Glutamatergic neuron (in vitro differentiated cells): ENCODE measurements at regions not wholly inside any gene's neighbourhood (a gene's known extent, or its start where the extent isn't known, plus 50 kb on each side); places are given as distances from the start of the nearest gene placed in this dataset.

ENCODE experiments used
- DNase-seq: peaks from one replicate; pipeline ENCODE4 v3.0.0; 2022
- H3K27ac Mint-ChIP-seq: one replicate; pipeline ENCODE4 v1.8.0; 2020; ENCODE audit warnings: mild to moderate bottlenecking, mixed read lengths, inconsistent platforms; ENCODE audit not compliant: unreplicated experiment
- H3K27me3 Mint-ChIP-seq: one replicate; pipeline ENCODE4 v1.8.0; 2020; ENCODE audit warnings: mild to moderate bottlenecking, moderate library complexity, mixed read lengths, inconsistent platforms; ENCODE audit not compliant: unreplicated experiment
- H3K36me3 Mint-ChIP-seq: one replicate; pipeline ENCODE4 v1.8.0; 2020; ENCODE audit warnings: mild to moderate bottlenecking, mixed read lengths, inconsistent platforms; ENCODE audit not compliant: unreplicated experiment
- H3K4me1 Mint-ChIP-seq: one replicate; pipeline ENCODE4 v1.8.0; 2020; ENCODE audit warnings: mild to moderate bottlenecking, low read depth, mixed read lengths, inconsistent platforms; ENCODE audit not compliant: unreplicated experiment
- H3K4me3 Mint-ChIP-seq: one replicate; pipeline ENCODE4 v1.8.0; 2020; ENCODE audit warnings: mild to moderate bottlenecking, mixed read lengths, inconsistent platforms; ENCODE audit not compliant: unreplicated experiment
- H3K9me3 Mint-ChIP-seq: one replicate; pipeline ENCODE4 v1.8.0; 2020; ENCODE audit warnings: mild to moderate bottlenecking, moderate library complexity, mixed read lengths, inconsistent platforms; ENCODE audit not compliant: unreplicated experiment
- TF ChIP-seq, protein P1 (sequence below): fragments of 200-600 bp; sonication (generic); IDR thresholded peaks from one replicate; pipeline ENCODE4 v1.5.0; 2021; ENCODE audit not compliant: partially characterized antibody, unreplicated experiment

DNA sequence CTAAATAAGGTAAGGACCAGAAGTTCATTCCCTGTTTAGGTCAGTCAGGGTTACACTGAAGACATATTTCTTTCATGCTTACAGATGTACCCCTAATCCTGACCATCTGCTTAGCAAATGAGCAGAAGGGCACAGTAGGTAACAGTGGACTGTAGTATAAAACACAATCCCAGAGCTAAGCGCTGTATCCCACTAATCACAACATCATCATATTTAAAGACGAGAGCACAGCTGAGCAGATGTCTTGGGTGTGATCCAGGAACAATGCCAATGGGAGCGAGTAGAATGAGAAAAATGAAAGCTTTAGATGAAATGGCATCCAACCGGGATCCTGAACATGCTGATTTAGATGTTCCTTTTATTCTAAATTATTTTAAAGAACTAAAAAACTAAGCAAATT lies 213.4 kb downstream of the CCER1 start:
- peaks cover 2% of the 10 kb centered on the region for H3K9me3 Mint-ChIP-seq
- TF ChIP-seq, protein P1, sequence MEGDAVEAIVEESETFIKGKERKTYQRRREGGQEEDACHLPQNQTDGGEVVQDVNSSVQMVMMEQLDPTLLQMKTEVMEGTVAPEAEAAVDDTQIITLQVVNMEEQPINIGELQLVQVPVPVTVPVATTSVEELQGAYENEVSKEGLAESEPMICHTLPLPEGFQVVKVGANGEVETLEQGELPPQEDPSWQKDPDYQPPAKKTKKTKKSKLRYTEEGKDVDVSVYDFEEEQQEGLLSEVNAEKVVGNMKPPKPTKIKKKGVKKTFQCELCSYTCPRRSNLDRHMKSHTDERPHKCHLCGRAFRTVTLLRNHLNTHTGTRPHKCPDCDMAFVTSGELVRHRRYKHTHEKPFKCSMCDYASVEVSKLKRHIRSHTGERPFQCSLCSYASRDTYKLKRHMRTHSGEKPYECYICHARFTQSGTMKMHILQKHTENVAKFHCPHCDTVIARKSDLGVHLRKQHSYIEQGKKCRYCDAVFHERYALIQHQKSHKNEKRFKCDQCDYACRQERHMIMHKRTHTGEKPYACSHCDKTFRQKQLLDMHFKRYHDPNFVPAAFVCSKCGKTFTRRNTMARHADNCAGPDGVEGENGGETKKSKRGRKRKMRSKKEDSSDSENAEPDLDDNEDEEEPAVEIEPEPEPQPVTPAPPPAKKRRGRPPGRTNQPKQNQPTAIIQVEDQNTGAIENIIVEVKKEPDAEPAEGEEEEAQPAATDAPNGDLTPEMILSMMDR: no peak
- H3K27me3 Mint-ChIP-seq: peaks cover 3% of the 10 kb centered on the region
- DNase-seq: no peak
- peak overlapping the region; percentile 88 for H3K27ac Mint-ChIP-seq
- H3K4me3 Mint-ChIP-seq: no peak overlapping the region
- H3K4me1 Mint-ChIP-seq: peaks cover 12% of the 10 kb centered on the region
- no peaks in the 10 kb centered on the region for H3K36me3 Mint-ChIP-seq

DNA sequence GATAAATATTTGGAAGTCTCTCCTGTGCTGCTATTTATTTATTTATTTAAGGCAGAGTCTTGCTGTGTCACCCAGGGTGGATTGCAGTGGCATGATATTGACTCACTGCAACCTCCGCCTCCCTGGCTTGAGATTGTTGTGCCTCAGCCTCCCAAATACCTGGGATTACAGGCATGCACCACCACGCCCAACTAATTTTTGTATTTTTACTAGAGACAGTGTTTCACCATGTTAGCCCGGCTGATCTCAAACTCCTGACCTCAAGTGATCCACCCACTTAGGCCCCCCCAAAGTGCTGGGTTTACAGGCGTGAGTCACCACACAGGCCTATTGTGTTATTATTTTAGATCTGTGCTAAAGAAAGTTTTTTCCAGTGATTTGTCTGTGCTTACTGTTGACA lies 225.2 kb downstream of the CCER1 start:
- H3K27me3 Mint-ChIP-seq: no peaks in the 10 kb centered on the region
- TF ChIP-seq, protein P1: no peak
- H3K27ac Mint-ChIP-seq: no peak overlapping the region
- no peaks in the 10 kb centered on the region for H3K9me3 Mint-ChIP-seq
- no peak for DNase-seq
- no peaks in the 10 kb centered on the region for H3K36me3 Mint-ChIP-seq
- no peak overlapping the region for H3K4me3 Mint-ChIP-seq
- H3K4me1 Mint-ChIP-seq: no peaks in the 10 kb centered on the region

DNA sequence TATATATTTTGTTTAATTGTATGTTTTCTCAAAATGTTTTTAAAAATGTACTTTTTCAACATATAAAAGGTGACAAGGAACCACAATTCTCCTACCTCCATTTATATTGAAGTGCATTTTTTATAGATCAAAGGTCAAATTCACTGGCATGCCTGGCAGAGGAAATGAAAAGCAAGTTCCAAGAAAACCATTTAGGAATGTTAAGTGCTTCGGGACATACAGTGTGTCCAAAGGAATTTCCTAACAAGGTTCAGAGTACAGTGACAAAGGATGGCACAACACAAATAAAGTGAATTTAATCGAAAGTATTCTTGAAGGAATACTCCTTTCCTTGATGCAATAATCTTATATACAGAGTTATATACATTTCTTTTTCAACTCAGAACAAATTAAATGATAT lies 242.3 kb downstream of the CCER1 start:
- no peaks in the 10 kb centered on the region for H3K36me3 Mint-ChIP-seq
- H3K27me3 Mint-ChIP-seq: no peaks in the 10 kb centered on the region
- no peak for DNase-seq
- TF ChIP-seq, protein P1: no peak
- no peaks in the 10 kb centered on the region for H3K9me3 Mint-ChIP-seq
- H3K27ac Mint-ChIP-seq: no peak overlapping the region
- no peak overlapping the region for H3K4me3 Mint-ChIP-seq
- H3K4me1 Mint-ChIP-seq: no peaks in the 10 kb centered on the region

GRCh38 chr12:90710711-90711110 lies 244.3 kb downstream of the CCER1 start:
- Mint-ChIP-seq H3K9me3 (no peaks in the 10 kb centered on the region), H3K27ac (no peak overlapping the region), H3K4me3 (no peak overlapping the region), H3K36me3 (no peaks in the 10 kb centered on the region), H3K27me3 (no peaks in the 10 kb centered on the region), H3K4me1 (no peaks in the 10 kb centered on the region)
- TF ChIP-seq, protein P1: no peak
- DNase-seq: no peak

GRCh38 chr12:90706036-90706435 lies 248.9 kb downstream of the CCER1 start:
- H3K4me1 Mint-ChIP-seq: no peaks in the 10 kb centered on the region
- no peak overlapping the region for H3K27ac Mint-ChIP-seq
- no peak overlapping the region for H3K4me3 Mint-ChIP-seq
- no peaks in the 10 kb centered on the region for H3K36me3 Mint-ChIP-seq
- TF ChIP-seq, protein P1: no peak
- H3K9me3 Mint-ChIP-seq: no peaks in the 10 kb centered on the region
- DNase-seq: no peak
- H3K27me3 Mint-ChIP-seq: no peaks in the 10 kb centered on the region
